ENCODE measurements at regions not wholly inside any gene's neighbourhood (a gene's known extent, or its start where the extent isn't known, plus 50 kb on each side); places are given as distances from the start of the nearest gene placed in this dataset.
"Not testable (repeated sequence)": the region's sequence is repeated elsewhere in the genome, so short reads cannot be mapped to it uniquely, and the experiment has no call there.

DNA sequence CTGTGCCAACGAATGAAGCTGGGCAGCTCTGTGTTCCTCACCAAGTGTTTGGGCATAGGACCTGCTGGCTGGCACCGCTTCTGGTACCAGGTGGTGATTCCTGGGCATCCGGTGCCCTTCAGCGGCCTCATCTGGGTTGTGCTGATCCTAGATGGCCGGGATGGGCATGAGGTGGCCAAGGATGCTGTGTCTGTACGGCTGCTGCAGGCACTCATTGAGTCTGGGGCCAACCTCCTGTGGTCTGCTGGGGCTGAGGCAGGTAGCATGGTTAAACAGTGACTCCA is 96.1 kb upstream of the PLEKHM1 start:
- not testable (repeated sequence) for DNase-seq (ENCODE audit: low spot score)

DNA sequence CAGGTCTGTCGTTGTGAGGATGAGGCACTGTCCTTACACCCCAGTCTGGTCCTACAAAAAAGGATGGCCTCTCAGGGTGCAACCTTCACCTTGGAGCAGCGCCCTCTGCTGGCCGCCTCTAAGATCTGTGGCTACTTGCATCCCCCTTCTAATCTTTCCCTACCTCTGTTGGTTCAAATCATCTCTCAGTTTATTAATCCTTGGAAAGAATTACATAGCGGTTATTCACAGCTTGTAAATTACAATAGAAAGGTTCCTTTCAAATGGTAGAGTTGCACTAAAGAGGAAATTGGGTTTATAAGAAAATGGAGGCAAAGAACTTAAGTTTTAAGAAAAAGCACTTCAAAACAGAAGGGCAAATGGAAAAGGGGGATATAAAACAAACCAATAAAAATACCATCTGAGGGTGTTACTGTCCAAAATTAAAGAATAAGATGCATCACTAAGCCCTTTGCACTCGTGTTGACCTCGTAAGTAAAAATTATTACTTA is 102.0 kb upstream of the PLEKHM1 start:
- DNase-seq (ENCODE audit: low spot score): not testable (repeated sequence)

DNA sequence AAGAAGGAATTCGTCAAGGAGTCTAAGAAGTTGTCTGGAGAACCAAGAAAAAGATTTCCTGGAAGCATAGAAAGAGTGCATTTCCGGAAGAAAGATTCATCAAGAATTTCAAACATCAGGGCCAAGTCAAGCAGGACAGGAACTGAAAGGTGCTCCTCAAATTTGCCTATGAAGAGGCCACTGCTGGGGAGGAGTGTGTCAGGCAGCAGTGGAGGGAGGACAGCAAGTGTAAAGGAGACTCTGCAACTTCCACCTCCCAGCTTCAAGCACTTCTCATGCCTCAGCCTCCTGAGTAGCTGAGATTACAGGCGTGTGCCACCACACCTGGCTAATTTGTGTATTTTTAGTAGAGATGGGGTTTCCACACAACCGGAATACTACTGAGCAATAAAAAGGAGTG is 105.8 kb upstream of the PLEKHM1 start:
- DNase-seq (ENCODE audit: low spot score): not testable (repeated sequence)

DNA sequence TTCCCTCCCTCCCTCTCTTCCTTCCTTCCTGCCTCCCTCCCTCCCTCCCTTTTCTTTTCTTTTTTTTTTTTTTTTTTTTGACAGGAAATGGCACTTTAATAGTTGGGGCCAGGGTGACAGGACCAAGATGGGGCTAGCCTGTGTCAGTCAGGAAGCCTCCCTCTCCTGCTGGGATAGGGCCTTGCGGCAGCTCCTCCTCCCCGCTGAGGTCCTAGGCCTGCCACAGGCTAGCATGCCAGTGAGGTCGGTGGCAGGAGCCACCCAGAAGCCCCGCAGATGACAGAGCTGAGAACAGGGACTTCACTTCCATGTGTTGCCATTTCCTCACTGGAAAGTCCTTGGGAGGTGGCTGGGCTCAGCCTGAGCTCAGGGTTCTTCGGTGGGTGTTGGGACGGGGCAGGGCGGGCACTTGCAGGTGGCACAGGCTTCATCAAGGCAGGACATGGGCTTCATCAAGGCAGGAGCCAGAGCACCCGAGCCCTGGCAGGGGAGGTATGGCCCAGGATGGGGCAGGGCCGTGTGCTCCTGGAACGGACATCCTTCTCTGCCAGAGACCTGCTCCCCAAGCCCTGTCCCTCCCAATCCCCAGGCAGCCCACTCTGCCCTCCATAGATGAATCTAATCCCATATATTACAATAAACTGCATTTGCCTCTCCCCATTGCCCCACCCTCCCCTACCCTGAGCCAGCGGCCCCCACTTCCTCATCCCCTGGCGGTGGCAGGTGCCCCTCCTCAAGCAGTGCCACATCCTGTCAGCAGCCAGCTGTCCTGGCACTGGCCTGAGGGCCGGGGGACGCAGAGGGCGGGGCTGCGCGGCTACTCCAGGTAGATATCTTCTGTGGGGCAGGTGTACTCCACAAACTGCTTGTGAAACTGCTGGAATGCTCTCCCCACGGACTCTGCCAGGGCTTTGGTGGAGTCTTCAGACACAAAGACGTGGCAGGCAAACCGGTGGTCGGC is 109.8 kb upstream of the PLEKHM1 start:
- DNase-seq (ENCODE audit: low spot score): not testable (repeated sequence)

DNA sequence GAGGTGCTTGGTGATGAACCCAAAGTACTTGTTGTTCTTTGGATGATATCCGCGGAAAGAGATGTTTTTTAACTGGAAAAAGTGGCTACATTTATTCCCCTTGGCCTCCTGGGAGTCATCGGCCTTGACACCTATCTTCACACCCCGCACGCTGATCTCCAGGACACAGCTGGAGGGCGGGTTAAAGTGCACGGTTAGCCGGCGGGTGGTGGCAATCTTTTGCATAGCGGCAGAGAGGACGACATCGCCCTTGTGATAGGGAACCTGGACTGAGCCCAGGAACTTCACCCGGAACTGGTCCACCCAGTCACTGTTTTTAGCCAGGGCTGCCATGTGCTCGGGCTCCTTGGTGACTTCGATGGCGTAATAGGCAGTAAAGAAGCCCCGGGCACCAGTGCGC is 110.5 kb upstream of the PLEKHM1 start:
- not testable (repeated sequence) for DNase-seq (ENCODE audit: low spot score)

DNA sequence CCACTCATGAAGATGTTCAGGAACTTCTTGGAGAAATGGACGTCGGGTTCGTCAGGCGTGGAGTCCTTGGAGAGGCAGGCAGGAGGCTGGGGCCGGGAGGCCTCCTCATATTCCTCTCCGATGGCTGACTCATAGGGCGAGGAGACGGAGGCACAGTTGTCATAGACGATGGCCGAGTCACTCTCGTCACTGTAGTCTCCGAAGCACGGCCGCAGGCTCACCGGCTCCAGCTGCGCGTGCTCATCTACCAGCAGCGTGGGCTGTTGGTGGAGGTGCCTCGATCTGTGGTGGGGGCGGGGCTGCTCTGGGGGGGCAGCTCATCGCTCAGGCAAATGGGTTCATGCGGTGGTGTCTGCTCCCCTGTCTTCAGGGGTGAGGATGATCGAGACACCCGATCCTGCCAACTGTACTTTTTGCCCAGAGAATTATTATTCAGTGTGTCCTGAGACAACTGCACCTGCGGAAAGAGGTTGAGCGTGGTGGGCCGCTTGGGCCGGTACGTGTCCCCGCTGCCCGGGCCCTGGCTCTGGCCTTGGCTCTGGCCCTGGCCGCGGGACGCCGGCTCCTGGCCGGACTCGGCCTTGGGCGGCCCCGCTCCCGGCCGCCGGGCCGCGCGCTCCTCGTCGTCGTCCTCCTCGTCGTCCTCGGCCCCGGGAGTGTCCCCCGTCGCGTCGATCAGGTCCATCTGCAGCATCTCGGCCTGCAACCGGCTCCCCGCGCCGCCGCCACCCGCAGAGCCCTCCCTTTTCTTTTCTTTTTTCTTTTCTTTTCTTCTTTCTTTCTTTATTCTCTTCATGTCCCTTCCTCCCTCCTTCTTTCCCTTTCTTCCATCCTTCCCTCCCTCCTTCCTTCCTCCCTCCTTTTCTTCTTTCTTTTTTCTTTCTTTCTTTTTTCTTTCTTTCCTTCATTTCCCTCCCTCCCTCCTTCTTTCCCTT is 111.4 kb upstream of the PLEKHM1 start:
- not testable (repeated sequence) for DNase-seq (ENCODE audit: low spot score)

DNA sequence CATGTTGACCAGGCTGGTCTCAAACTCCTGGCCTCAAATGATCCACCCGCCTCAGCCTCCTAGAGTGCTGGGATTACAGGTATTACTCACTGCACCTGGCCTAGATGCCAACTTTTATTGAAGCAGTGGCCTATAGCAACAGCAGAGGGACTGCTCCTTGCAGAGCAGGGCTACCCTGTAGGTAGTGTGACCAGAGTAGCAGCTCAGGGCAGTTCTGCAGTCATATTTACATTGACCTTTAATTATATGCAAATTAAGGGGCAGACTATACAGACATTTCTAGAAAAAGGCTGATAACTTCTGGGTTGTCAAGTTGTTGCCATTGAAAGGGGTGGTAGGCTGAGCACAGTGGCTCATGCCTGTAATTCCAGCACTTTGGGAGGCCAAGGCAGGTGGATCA is 115.2 kb upstream of the PLEKHM1 start:
- DNase-seq (ENCODE audit: low spot score): not testable (repeated sequence)

DNA sequence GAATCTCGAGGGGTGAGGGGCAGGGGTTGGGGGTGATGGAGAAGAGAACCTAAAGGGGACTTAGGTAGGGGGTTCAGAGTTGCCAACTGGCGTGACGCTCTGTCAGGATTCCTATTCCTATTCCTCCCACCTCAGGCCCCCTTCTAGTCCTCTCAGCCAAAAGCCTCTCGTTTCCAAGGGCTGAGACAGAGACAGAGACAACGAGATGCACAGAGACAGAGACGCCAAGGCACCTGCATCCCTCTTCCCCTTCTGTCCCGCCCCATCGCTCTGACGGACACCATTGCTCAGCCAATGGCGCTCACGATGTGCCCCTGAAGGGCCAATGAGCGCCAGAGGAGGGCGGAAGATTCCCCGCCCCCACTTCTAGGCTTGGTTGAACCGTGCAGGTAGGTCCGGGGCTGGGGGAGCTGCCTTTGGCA is 129.5 kb upstream of the PLEKHM1 start:
- DNase-seq (ENCODE audit: low spot score): not testable (repeated sequence)

DNA sequence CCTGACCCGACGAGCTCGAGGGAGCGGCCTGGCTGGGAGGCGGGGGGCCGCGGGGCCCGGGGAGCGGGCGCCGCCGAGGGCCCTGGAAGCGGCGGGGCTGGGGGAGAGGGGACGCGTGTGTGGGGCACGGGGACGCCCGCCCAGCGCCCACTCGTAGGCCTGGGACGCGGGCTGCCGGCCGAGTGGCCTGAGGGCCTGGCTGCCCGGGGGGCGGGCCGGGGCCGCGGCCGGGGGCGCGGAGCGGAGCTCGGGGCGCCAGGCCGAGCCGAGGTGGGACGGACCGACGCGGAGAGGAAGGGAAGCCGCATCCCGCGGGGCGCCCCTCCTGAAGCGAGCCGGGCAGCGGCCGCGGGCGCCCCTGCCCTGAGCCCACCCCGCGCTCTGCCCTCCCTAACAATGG is 129.9 kb upstream of the PLEKHM1 start:
- not testable (repeated sequence) for DNase-seq (ENCODE audit: low spot score)

DNA sequence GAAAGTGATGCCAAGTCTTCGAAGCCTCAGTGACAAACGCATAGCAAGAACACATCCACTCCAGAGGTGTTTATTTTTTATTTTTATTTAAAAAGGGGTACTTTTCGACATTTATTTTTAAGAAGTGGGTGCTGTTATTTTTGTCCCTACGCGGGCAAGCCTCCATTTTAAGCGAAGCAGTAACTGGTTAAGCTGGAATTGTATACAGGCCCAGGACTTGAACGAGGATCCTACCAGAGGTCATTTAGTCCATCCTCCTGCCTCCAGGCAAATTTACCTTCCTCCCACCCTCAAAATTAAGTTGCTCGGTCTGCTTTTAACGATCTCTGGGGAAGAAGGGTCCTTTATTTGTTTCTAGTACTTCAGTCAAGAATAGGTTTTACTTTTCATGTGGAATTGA is 130.6 kb upstream of the PLEKHM1 start:
- not testable (repeated sequence) for DNase-seq (ENCODE audit: low spot score)

DNA sequence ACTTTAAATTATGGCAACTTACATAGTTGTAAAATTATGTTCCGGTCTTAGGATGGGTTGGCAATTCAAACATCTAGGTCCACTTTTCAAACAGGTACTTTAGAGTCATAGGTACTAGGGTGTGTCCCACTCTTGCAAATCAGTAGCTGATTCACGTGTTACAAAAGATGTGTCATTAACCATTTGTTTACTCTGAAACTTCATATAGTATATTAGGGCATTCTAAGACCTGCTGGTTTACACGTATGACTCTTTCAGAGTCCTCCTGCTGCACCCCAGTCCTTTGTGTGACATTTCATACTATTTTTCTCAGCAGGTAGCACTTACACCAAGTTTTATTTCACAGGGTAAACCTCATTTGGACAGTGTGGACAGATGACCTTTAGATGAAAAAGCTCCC is 131.8 kb upstream of the PLEKHM1 start:
- DNase-seq (ENCODE audit: low spot score): not testable (repeated sequence)

DNA sequence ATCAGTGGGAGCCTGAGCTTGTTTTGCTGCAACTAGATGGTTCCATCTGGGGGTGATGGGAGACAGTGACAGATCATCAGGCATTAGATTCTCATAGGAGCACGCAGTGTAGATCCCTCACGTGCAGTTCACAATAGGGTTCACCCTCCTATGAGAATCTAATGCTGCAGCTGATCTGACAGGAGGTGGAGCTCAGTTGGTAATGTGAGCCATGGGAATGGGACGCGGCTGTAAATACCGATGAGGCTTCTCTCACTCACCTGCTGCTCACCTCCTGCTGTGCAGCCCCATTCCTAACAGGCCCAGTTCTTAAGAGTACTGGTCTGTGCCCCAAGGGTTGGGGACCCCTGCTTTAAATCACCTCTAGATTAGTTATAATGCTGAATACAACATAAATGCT is 137.5 kb upstream of the PLEKHM1 start:
- DNase-seq (ENCODE audit: low spot score): no peak

DNA sequence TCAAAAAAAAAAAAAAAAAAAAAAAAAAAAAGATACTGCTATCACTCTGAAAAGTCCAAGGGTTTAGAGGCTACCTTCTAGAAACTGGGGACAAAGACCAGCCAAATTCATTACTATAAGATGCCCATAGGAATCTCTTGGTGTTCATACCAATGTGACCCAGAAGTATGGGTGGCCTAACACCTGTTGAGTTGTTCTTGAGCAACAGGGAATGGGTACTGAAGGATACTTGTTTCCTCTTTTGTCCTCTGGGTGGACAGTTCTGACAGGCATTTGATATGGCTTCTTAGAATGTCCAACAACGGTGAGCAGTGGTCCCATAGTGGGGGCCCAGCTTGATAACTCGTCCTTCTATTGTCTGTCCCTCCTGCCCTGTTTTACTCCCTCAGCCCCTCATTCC is 141.4 kb upstream of the PLEKHM1 start:
- no peak for DNase-seq (ENCODE audit: low spot score)

DNA sequence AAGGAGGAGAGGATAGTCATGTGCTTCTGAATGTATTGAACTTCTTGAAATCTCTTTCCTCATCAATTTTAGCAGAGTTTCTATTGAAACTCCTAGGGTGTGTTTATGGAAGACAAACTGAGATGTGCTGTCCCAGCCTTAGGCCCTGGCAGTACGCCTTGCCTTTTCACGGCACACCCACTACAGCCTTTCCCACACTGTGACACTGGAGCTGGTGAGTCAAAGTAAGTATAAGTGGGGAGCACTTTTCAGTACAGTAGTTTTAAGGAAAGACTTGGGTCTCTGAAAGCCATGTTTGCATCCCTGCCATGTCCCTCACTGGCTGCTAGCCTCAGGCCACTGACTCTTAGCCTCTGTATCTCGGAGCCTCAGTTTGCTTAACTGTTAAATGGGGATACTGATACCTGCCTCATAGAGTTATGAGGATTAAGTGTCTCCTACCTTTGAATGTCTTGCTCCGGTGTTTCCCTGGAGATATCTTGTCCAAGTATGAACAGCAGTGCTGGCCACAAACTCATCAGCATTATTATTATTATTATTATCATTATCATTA is 144.7 kb upstream of the CRHR1 start:
- DNase-seq (ENCODE audit: low spot score): no peak

DNA sequence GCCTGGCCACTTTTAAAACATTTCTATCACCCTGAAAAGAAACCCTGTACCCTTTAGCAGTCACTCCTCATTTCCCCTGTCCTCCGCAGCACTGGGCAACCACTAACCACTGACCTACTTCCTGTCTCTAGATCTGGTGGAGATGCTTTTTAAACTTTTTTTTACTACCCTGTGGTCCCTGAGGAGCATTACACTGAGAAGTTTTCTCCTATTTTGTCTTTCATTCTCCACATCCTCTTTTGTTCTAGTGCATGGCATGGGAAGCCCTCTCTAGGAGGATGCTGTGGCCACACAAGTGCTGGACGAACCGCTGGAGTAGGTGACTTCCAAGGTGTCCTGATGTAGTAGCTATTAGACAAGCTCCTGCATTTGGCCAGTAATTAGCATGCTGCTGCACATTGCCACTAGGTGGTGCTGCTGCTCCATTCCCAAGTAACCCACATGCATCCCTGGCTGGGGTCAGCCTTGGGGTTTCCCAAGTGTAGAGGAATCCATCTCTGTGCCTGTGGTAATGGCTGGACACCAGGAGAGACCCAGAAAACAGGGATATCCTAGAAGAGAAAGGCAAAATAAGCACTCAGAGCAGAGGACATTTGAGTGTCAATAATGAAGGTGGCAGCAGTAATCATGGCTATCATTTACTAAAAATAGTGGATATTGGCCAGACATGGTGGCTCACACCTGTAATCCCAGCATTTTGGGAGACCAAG is 143.8 kb upstream of the CRHR1 start:
- DNase-seq (ENCODE audit: low spot score): peak; percentile 57

DNA sequence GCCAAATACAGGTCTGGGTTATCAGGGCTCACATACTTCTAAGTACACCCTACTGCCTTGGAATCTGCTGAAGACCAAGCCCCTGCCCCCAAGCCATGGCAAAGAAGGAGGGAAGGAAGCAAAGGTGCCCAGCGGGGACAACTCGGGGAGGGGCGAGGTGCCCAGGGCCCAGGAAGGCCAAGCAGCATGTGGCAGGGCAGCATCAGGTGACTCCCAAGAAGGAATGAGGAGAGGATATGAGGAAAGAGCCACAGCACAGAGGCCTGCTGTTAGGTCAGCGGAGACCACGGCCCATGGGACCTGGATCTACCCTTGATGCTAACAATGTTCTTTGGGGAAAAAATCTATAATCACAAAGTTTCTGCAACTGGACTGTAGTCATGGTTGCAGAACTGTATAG is 142.6 kb upstream of the CRHR1 start:
- DNase-seq (ENCODE audit: low spot score): no peak

DNA sequence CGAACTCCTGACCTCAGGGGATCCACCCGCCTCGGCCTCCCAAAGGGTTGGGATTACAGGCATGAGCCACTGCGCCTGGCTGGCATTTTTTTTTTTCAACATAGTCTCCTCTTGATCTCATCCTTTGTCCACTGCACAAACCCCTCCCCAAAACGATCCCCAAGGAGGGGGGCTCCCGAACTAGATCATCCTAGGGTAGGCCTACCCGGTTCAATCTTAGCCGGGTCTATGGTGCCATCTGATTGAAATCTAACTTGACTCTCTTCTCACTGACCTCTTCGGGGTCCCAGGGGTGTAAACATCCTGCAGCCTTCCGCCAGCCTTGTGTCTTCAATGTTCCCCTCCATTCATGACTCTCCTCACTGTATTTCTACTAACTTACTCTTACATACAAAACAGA is 140.5 kb upstream of the CRHR1 start:
- DNase-seq (ENCODE audit: low spot score): no peak

DNA sequence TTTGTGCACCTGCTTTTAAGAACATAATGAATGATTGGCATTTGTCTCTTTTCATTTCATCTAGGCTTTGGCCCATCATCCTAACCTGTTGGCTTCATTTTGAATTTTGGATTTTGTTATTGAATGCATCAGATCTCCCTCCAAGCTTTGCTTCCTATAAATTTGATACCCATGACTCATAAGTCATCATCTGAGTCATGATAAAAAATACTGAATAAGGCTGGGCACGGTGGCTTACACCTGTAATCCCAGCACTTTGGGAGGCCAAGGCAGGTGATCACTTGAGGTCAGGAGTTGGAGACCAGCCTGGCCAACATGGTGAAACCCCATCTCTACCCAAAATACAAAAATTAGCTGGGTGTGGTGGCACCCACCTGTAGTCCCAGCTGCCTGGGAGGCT is 139.5 kb upstream of the CRHR1 start:
- not testable (repeated sequence) for DNase-seq (ENCODE audit: low spot score)

DNA sequence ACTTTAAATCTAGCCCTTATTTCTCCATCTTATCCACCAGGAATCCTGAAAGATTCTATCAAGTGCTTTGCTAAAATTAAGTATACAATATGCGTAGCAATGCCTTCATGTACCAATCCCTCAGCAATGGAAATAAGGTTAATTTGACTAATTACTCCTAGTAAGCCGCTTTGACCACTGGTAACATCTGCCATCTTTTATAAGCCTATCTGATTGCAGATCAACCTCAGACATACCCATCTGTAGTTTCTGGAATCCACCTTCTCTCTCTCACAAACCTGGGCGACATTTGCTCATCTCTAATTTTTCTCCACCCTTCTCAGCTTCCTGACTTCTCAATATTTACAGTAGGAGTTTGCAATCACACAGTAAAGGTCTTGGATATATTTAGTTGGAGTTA is 138.8 kb upstream of the CRHR1 start:
- DNase-seq (ENCODE audit: low spot score): no peak

DNA sequence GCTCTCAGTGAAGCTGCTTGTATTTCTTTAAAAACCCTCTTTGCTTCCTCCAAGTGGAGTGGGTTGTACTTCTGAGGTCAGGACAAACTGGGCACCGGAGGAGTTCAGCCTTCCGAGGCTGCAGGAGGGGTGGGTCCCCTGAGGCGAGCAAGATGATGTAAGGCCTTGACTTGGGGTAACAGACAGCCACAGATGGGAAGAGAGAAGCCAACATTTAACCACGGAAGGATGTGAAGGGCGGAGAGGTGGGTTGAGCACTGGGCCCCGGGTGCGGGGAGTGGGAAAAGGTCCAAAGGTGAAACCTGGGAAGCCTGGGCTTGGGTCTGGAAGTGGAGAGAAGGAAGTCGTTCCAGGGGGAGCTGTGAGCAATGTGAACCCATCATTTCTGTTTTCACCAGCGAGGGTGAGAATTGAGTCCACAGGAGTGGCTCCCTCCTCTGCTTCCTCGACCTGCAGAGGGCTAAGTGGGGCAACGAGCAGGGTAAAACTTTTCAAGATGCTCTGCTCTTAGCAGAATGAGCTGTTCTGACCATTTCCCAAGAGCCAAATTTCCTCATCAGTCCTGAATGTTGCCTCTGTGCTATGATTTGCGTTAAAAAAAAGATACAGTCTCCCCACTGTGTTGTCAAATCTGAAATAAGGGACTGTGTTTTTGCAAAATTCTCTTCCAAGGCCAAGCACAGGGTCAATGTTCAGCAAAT is 137.7 kb upstream of the CRHR1 start:
- DNase-seq (ENCODE audit: low spot score): no peak

DNA sequence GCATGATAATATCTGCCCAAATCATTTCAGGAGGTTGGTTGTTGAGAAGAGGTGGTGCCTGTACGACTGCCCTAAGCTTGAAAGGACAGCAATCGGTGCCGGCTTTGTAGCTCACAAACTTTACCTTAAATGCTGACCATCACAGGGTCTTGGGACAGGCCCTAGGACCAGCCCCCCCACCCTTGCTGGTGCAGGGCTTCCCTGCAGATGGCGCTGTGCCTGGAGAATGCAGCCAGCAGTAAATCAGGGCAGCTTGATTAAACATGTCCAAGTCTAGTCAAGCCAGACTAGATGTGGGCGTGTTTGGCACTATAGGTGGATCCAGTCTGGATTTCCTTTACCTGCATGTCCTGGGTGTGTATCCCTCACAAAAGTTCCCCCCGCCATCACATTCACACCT is 135.5 kb upstream of the CRHR1 start:
- DNase-seq (ENCODE audit: low spot score): no peak
